Islet precursor cell (in vitro differentiated cells): ENCODE measurements at regions not wholly inside any gene's neighbourhood (a gene's known extent, or its start where the extent isn't known, plus 50 kb on each side); places are given as distances from the start of the nearest gene placed in this dataset.
"Not testable (repeated sequence)": the region's sequence is repeated elsewhere in the genome, so short reads cannot be mapped to it uniquely, and the experiment has no call there.

ENCODE experiments used
- DNase-seq: peaks from one replicate; pipeline ENCODE4 v3.0.0-alpha.2; 2018

- DNase-seq, result no peak
These were observed 4274.9 kb upstream of the OR11H1 start for GRCh38 chr22:11253000-11253511.

- not testable (repeated sequence) for DNase-seq
These were observed 4257.0 kb upstream of the OR11H1 start for GRCh38 chr22:11270981-11271380.

GRCh38 chr22:11285116-11285838 is 4242.7 kb upstream of the OR11H1 start:
- peak; percentile 45 for DNase-seq

GRCh38 chr22:11285839-11286205 is 4242.2 kb upstream of the OR11H1 start:
- peak; percentile 38 for DNase-seq

GRCh38 chr22:11288246-11289220 is 4239.5 kb upstream of the OR11H1 start:
- DNase-seq, result peak; percentile 27

GRCh38 chr22:11298126-11298893 is 4229.7 kb upstream of the OR11H1 start:
- DNase-seq, result not testable (repeated sequence)

GRCh38 chr22:11302427-11302826 is 4225.6 kb upstream of the OR11H1 start:
- DNase-seq, result not testable (repeated sequence)

GRCh38 chr22:11302904-11303303 is 4225.1 kb upstream of the OR11H1 start:
- DNase-seq, result not testable (repeated sequence)

GRCh38 chr22:11305179-11305578 is 4222.8 kb upstream of the OR11H1 start:
- DNase-seq, result not testable (repeated sequence)

GRCh38 chr22:11306933-11307518 is 4221.0 kb upstream of the OR11H1 start:
- DNase-seq, result not testable (repeated sequence)

- no peak for DNase-seq
These were observed 4220.0 kb upstream of the OR11H1 start for GRCh38 chr22:11307998-11308397.

- not testable (repeated sequence) for DNase-seq
These were observed 4218.2 kb upstream of the OR11H1 start for GRCh38 chr22:11309777-11310176.

GRCh38 chr22:11310647-11311046 is 4217.3 kb upstream of the OR11H1 start:
- not testable (repeated sequence) for DNase-seq

GRCh38 chr22:11312640-11313039 is 4215.4 kb upstream of the OR11H1 start:
- not testable (repeated sequence) for DNase-seq

- DNase-seq, result not testable (repeated sequence)
These were observed 4214.8 kb upstream of the OR11H1 start for GRCh38 chr22:11313040-11313759.

- DNase-seq, result not testable (repeated sequence)
These were observed 4209.4 kb upstream of the OR11H1 start for GRCh38 chr22:11318633-11319032.

GRCh38 chr22:11324439-11325037 is 4203.5 kb upstream of the OR11H1 start:
- DNase-seq, result not testable (repeated sequence)

- DNase-seq, result no peak
These were observed 4202.2 kb upstream of the OR11H1 start for GRCh38 chr22:11325767-11326166.

- DNase-seq, result not testable (repeated sequence)
These were observed 4186.5 kb upstream of the OR11H1 start for GRCh38 chr22:11341387-11342068.

GRCh38 chr22:11351181-11351580 is 4176.8 kb upstream of the OR11H1 start:
- DNase-seq, result not testable (repeated sequence)
